ENCODE measurements at regions not wholly inside any gene's neighbourhood (a gene's known extent, or its start where the extent isn't known, plus 50 kb on each side); places are given as distances from the start of the nearest gene placed in this dataset.
A peak's percentile ranks its signal among the peaks of the same experiment; 100 is the strongest.

- no peak overlapping the region for H4K5ac ChIP-seq (ENCODE audit: insufficient read length, low read depth, low read length)
- H3K79me1 ChIP-seq (ENCODE audit: low read depth, low read length): no peaks in the 10 kb centered on the region
- no peak overlapping the region for H2BK20ac ChIP-seq (ENCODE audit: low read length)
- ChIA-PET POLR2A (ENCODE audit: partially characterized antibody) (no interaction called here), CTCF (ENCODE audit: partially characterized antibody) (interaction anchor here (0.6 to 3.0 kb wide), 2 partner anchors 19 to 1124 kb away, joined by 3 to 13 read pairs; no protein-coding TSS in a partner anchor)
- H2AFZ ChIP-seq (ENCODE audit: low read length): 0 out of 2 replicates have a peak overlapping the region, but pooled peaks have one; percentile 28
- no peak overlapping the region for H3K23ac ChIP-seq (ENCODE audit: insufficient read length)
- H3K79me2 ChIP-seq (ENCODE audit: control insufficient read depth in 1 of 2, insufficient read depth in 2 of 2, low read length in 2 of 2): no peaks in the 10 kb centered on the region
- H3K36me3 ChIP-seq (ENCODE audit: control insufficient read depth in 2 of 4, insufficient read depth in 4 of 4, low read length in 3 of 4): no peaks in the 10 kb centered on the region
- no peak overlapping the region for H2BK15ac ChIP-seq (ENCODE audit: low read length)
- H3K23me2 ChIP-seq (ENCODE audit: low read depth, low read length): no peaks in the 10 kb centered on the region; the same call in 1 of the 2 replicates
- no peaks in the 10 kb centered on the region for H4K20me1 ChIP-seq (replicated peaks in 1 of 2; ENCODE audit: control insufficient read depth in 1 of 2, insufficient read depth in 2 of 2, low read length in 2 of 2)
- H3K27ac ChIP-seq (ENCODE audit: low read depth, low read length): no peak overlapping the region
- no peak overlapping the region for H3K4me3 ChIP-seq (ENCODE audit: extremely low read depth in 1 of 4, insufficient read depth in 2 of 4, low read depth in 3 of 4, low read length in 4 of 4)
- TF ChIP-seq TAF7 (optimal IDR thresholded peaks at IDR 0.05; ENCODE audit: borderline replicate concordance, low read depth, low read length) (no peak), CEBPB (IDR thresholded peaks at IDR 0.05; ENCODE audit: low read depth, low read length) (no peak), CHD2 (IDR thresholded peaks at IDR 0.05; ENCODE audit: low read length) (no peak), CBX5 (IDR thresholded peaks at IDR 0.05; ENCODE audit: low read depth, low read length) (no peak), SIX5 (IDR thresholded peaks at IDR 0.05; ENCODE audit: low read depth, low read length) (no peak), MAFK (IDR thresholded peaks at IDR 0.05; ENCODE audit: low read depth, low read length) (no peak), ZNF274 (IDR thresholded peaks at IDR 0.05; ENCODE audit: borderline replicate concordance, extremely low read depth, low read length) (no peak), GTF2F1 (IDR thresholded peaks at IDR 0.05; ENCODE audit: borderline replicate concordance, low read depth, low read length) (no peak), RFX5 (IDR thresholded peaks at IDR 0.05; ENCODE audit: borderline replicate concordance, low read depth, low read length) (no peak), SUZ12 (IDR thresholded peaks at IDR 0.05; ENCODE audit: low read length) (no peak)
- H3K4me1 ChIP-seq (replicated peaks in 1 of 4; ENCODE audit: control insufficient read depth in 3 of 4, insufficient read depth in 4 of 4, low read length in 3 of 4): no peaks in the 10 kb centered on the region
- H2AK5ac ChIP-seq (ENCODE audit: low read depth, low read length): no peak overlapping the region
- no peak overlapping the region for H3K18ac ChIP-seq (ENCODE audit: extremely low read depth, low read length)
- H3K9ac ChIP-seq (replicated peaks in 1 of 4; ENCODE audit: extremely low read depth in 1 of 4, low read depth in 3 of 4, low read length in 3 of 4): no peak overlapping the region
- no peak overlapping the region for H3K4me2 ChIP-seq (ENCODE audit: insufficient read depth in 1 of 2, low read depth in 2 of 2, low read length in 2 of 2)
- H3K27me3 ChIP-seq (replicated peaks in 1 of 4; ENCODE audit: control insufficient read depth in 3 of 4, extremely low read depth in 1 of 4, insufficient read depth in 3 of 4, low read length in 3 of 4): no peaks in the 10 kb centered on the region
- no peak overlapping the region for H2BK5ac ChIP-seq (ENCODE audit: low read depth, low read length)
- H3K14ac ChIP-seq (ENCODE audit: insufficient read length): no peak overlapping the region
- no peak for DNase-seq (ENCODE audit: low read depth in 1 of 2, low spot score in 2 of 2)
- no peak overlapping the region for H4K91ac ChIP-seq (replicated peaks; ENCODE audit: insufficient read length, low read length)
- no peak overlapping the region for H3K4ac ChIP-seq (replicated peaks; ENCODE audit: insufficient read length, low read depth, low read length)
- no peak for FAIRE-seq
- H3K9me3 ChIP-seq (ENCODE audit: insufficient read depth in 2 of 2, low read depth in 1 of 2, low read length in 1 of 2): no peaks in the 10 kb centered on the region
- no peak overlapping the region for H4K8ac ChIP-seq (ENCODE audit: extremely low read depth, insufficient read depth, low read length)
- no peak overlapping the region for H2BK12ac ChIP-seq (ENCODE audit: low read depth, low read length)
- no peak overlapping the region for H2BK120ac ChIP-seq (replicated peaks; ENCODE audit: low read depth, low read length)
- WGBS, 2 experiments (ENCODE audit: extremely low coverage in 1 of 2, insufficient coverage in 1 of 2, insufficient read length in 1 of 2, insufficient replicate concordance in 2 of 2, low coverage in 1 of 2, low lambda C conversion rate in 2 of 2, missing lambda C conversion rate in 1 of 2): 91% methylated on average over 12 of the region's 12 CpGs; no CpG with 5 or more reads in 1 of the 2 experiments
- no peak overlapping the region for H3K56ac ChIP-seq (replicated peaks; ENCODE audit: insufficient read length, low read depth, low read length)
Measured at GRCh38 chr4:13840502-13841190, 213.1 kb upstream of the BOD1L1 start.

Measured in H1 (cell line).